ENCODE measurements at regions not wholly inside any gene's neighbourhood (a gene's known extent, or its start where the extent isn't known, plus 50 kb on each side); places are given as distances from the start of the nearest gene placed in this dataset.

- DNase-seq: no peak
Observed at GRCh38 chr3:13171704-13172643, 98.7 kb upstream of the IQSEC1 start.

DNA sequence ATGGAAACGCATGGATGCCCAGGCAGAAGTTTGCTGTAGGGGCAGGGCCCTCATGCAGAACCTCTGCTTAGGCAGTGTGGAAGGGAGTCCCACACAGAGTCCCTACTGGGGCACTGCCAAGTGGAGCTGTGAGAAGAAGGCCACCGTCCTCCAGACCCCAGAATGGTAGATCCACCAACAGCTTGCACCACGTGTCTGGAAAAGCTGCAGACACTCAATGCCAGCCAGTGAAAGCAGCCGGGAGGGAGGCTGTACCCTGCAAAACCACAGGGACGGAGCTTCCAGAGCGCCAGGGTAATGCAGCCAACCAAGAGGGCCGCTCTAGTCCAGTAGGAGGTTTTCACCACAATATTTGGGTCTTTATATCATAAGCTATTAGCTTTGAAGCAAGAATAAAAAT lies 97.1 kb upstream of the IQSEC1 start:
- no peak for DNase-seq

DNA sequence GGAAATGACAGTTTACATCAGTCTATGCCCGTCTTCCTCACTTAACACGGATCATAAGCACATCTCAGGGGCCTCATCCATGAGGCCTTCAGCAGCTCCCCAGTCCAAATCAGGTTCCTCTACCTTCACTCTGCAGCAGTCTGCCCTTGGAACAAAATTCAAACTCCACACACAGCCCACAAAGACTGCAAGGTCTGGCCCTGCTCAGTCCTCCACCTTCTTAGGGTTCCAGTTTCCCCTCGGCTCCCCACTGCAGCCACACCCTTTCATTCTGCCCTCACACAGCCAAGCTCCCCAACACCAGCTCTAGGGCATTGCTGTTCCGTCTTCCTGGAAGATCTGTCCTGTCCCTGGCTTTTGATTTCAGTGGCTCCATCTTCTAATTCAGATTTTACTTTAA lies 95.2 kb upstream of the IQSEC1 start:
- DNase-seq: no peak

- no peak for DNase-seq
Observed at GRCh38 chr3:13167829-13168228, 94.6 kb upstream of the IQSEC1 start.

- DNase-seq: no peak
Observed at GRCh38 chr3:13167064-13167743, 94.0 kb upstream of the IQSEC1 start.

DNA sequence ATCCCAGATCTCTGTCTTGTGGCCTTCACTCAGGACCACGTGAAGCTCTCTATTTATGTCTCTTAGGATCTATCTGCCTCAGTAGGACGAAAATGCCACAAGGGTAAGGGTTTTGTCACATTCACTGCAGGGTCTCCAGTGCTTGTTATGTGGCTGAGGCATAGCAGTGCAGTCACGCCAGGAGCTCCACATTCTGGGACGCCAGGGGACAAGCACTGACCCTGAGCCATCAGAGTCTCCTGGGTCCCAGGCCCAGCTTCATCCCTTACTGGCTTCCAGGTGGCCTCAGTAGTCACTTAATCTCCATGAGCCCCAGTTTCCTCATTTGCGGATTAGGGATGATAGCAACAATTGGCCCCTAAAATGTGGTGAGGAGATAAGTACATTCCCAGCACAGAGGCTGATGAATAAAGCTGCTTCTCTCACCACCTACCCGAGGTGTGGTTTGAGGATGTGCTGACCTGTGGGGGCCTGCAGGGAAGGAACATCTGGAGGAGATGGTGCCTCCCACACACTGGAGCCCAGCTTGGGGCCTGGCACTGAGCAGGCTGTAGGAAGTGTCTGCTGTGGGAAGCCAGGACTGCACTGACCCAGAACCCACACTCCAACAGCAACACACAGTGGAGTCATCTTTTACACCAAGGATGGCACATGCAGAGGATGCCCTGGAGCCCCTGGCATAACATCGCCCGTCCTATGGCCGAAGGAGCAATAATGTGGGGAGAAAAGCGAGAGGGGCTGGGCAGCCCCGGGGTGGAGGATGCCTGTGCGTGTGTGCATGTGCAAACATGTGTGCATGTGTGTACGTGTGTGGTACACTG lies 93.2 kb upstream of the IQSEC1 start:
- DNase-seq: no peak

DNA sequence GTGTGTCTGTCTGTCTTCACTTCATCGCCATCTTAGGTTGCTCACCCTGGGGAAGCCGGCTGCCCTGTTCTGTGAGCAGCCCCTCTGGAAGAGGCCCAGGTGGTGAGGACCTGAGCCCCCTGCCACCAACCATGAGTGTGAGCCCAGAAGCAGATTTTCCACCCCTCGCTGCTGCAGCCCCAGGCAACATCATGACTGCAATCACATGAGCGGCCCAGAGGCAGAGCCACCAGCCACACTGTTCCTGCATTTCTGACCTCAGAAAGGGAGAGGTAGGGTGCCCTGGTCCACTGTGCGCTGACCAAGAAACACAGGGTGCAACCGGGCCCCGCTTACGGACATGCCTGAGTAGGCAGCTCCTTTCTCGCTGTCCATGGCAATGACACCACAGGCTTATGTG lies 92.3 kb upstream of the IQSEC1 start:
- DNase-seq: no peak

DNA sequence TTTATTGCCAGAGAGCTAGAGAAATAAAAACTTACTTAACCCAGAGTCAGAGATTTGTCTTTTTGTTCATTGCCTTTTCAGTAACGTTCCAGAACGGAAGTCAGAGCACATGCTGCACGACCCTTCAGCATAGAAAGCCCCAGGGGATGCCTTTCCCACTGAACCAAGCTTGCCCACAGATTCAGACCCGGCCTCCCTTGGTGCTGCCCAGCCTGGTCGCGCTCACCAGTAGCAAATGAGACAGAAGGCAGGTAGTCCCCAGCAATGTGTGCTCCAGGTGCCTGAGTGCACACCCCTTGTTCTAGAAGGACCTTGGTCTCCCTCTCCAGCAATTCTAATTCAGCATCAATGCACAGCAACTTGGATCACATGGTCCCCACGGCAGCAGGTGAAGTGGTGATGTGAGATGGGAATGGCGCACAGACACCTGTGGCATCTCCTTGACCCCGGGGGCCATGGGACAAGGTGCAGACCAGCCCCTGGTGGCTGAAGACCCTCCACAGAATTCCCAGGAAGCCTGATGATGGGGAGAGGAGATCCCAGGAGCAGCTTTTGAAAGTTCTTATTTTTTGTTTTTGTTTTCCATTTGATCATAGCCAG lies 91.8 kb upstream of the IQSEC1 start:
- no peak for DNase-seq

DNA sequence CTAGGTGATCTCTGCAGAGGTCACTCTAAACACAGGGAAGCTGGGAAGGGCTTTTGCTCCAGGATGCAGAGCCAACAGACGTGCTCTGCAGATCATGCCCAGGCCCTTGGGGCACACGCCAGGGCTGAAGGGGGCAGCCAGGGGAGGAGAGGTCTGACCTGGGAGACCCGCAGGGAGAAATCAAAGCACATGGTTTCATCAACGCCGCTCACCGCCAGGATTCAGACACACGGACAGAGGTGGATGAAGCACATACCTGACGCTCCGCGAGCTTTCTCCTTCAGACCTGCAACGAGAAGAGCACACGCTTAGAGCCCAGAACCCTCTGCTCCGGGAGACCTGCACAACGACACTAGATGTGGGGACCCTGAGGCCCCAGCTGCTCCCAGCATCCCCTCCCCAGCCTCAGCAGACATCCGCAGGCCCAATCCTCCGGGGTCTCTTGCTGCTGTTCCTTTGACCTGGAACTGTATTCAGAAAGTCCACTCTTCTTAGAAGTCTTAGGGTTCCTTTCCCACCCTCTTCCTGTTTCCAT lies 90.7 kb upstream of the IQSEC1 start:
- DNase-seq: no peak

GRCh38 chr3:13162549-13163320 lies 89.5 kb upstream of the IQSEC1 start:
- DNase-seq: no peak

- DNase-seq: no peak
Observed at GRCh38 chr3:13161771-13162535, 88.7 kb upstream of the IQSEC1 start.

DNA sequence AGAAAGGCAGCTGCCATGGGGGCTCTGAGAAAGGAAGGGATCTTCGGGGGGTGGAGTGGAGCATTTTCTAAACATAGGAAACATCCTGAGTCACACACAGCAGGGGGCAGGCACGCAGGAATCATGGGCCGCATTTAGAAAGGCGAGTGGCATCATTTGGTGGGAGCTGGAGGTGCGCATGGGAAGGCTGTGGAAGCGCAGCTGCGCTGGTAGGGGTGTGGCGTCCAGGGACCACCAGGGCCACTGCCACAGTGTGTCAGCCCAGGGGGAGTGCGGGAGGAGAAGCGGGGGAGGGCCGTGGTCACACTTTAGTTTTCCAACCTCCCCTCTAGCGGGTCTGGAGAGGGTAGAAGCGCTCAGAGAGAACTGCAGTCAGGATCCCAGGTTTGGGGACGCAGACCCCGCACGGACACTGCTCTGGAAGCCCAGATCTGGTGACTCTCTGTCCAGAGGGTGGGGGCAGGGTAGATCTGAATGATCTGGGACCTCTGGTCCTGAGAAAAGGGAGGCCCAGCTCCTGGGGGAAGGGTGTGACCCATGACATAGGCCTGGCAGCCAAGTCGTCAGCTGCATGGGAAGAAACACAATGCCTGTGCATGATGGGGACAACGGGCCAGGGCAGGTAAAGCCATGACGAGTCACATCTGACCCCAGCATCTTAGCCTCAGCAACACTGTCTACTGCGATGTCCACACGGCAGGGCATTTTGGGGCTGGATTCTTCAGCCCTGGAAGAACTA lies 88.0 kb upstream of the IQSEC1 start:
- DNase-seq: no peak

DNA sequence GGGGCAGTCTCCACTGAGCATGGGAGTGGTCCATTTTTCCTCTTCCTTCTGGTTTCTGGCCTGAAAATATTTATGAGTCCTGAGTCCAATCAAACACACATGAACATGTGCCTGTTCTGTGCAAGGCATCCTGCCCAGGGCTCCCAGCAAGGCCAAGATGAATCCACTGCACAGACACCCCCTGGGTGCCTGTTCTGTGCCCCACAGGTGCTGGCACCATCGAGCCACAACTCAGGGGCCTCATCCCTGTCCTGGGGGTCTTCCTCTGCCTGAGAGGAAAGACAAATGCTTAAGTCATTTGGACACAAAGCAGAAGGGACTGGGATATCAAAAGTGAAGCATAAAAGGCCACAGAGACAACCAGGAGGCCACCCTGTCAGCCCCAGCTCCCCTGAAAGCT lies 87.4 kb upstream of the IQSEC1 start:
- no peak for DNase-seq

GRCh38 chr3:13159890-13160289 lies 86.7 kb upstream of the IQSEC1 start:
- DNase-seq: no peak

DNA sequence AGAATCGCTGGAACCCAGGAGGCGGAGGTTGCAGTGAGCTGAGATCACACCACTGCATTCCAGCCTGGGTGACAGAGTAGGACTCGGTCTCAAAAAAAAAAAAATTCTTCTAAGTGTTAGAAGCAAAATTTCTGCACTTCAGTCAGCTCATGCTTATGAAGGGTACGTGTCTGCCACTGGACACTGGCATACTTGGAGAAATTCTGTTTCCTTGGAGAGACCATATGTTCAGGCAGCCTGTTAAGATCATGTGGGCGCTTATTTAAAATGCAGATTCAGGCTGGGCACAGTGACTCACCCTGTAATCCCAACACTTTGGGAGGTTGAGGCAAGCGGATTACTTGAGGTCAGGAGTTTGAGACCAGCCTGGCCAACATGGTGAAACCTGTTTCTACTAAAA lies 85.6 kb upstream of the IQSEC1 start:
- DNase-seq: no peak

- DNase-seq: no peak
Observed at GRCh38 chr3:13158408-13158807, 85.2 kb upstream of the IQSEC1 start.

DNA sequence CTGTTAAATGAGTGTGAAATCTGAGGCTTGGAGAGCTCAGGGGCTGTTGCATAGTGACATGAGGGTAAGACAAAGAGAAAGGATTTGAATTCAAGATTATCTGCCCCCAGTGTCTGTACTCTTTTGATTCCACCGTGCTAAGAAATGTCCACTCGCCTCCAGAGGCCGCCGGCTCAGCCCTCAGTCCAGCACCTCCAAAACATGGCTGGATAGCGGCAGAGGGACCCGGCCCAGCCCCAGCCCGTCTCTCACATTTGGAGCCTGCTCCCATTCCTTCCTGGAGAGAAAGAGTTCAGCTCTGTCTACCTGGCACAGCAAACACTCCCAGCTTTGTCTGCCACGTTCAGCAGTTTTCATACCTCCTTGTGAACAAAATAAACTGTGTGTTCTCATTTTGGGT lies 84.8 kb upstream of the IQSEC1 start:
- DNase-seq: no peak

GRCh38 chr3:13152826-13153710 lies 79.8 kb upstream of the IQSEC1 start:
- DNase-seq: no peak

DNA sequence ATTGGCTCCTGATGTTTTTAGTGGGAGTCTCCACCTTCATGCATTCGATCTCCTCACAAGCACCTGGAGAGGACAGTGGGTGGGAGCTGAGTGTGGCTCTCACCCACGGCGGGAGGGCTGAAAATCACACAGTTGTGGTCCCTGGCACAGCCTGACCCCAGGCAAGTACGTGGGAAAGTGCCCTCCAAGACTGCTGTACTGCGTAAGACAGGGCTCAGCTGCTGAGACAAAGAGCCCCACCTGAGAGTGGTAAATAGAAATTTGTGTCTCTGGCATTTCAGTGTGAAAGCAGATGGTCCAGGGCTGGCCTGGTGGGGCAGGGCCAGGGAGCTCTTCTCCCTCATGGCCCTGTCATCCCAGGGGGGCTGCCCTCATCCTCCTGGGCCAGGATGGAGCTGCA lies 77.4 kb upstream of the IQSEC1 start:
- DNase-seq: no peak

Data from right kidney (tissue), 1 donor.